GM08714 (cell line): ENCODE measurements at regions not wholly inside any gene's neighbourhood (a gene's known extent, or its start where the extent isn't known, plus 50 kb on each side); places are given as distances from the start of the nearest gene placed in this dataset.
"Not testable (repeated sequence)": the region's sequence is repeated elsewhere in the genome, so short reads cannot be mapped to it uniquely, and the experiment has no call there.

Experiments used
- H3K4me3 ChIP-seq: fragments of 200-500 bp; sonication (Bioruptor generic); 2 replicates; pipeline ENCODE4 v1.5.1; 2014; ENCODE audit warnings: mild to moderate bottlenecking, low read length, inconsistent platforms
- ZNF274 ChIP-seq: IDR thresholded peaks from 2 replicates; pipeline ENCODE4 v1.6.1; 2012; ENCODE audit warnings: mild to moderate bottlenecking, low read depth, low read length

GRCh38 chr1:117695796-117696490 lies 90.1 kb downstream of the TENT5C start:
- TF ChIP-seq ZNF274: no peak
- no peak overlapping the region for H3K4me3 ChIP-seq

- TF ChIP-seq ZNF274: no peak
- no peak overlapping the region for H3K4me3 ChIP-seq
These were observed 90.7 kb downstream of the TENT5C start for GRCh38 chr1:117696561-117696960.

- no peak for TF ChIP-seq ZNF274
- H3K4me3 ChIP-seq: no peak overlapping the region
These were observed 91.5 kb downstream of the TENT5C start for GRCh38 chr1:117697220-117697781.

GRCh38 chr1:117698398-117699160 lies 92.7 kb downstream of the TENT5C start:
- H3K4me3 ChIP-seq: no peak overlapping the region
- TF ChIP-seq ZNF274: no peak

GRCh38 chr1:117699953-117700352 lies 94.1 kb downstream of the TENT5C start:
- H3K4me3 ChIP-seq: no peak overlapping the region
- no peak for TF ChIP-seq ZNF274

GRCh38 chr1:117702654-117703053 lies 96.8 kb downstream of the TENT5C start:
- no peak for TF ChIP-seq ZNF274
- no peak overlapping the region for H3K4me3 ChIP-seq

- TF ChIP-seq ZNF274: no peak
- H3K4me3 ChIP-seq: no peak overlapping the region
These were observed 101.5 kb downstream of the TENT5C start for GRCh38 chr1:117707371-117707770.

GRCh38 chr1:117708323-117709248 lies 102.7 kb downstream of the TENT5C start:
- no peak overlapping the region for H3K4me3 ChIP-seq
- no peak for TF ChIP-seq ZNF274

- no peak overlapping the region for H3K4me3 ChIP-seq
- no peak for TF ChIP-seq ZNF274
These were observed 103.4 kb downstream of the TENT5C start for GRCh38 chr1:117709249-117709691.

GRCh38 chr1:117710710-117711109 lies 104.9 kb downstream of the TENT5C start:
- TF ChIP-seq ZNF274: no peak
- no peak overlapping the region for H3K4me3 ChIP-seq

- TF ChIP-seq ZNF274: no peak
These were observed 106.8 kb downstream of the TENT5C start for GRCh38 chr1:117712621-117713020.

GRCh38 chr1:117714546-117714945 lies 108.7 kb downstream of the TENT5C start:
- no peak overlapping the region for H3K4me3 ChIP-seq
- no peak for TF ChIP-seq ZNF274

More at GRCh38 chr1:117712621-117713020, 106.8 kb downstream of the TENT5C start:
- H3K4me3 ChIP-seq: no peak overlapping the region

- not testable (repeated sequence) for H3K4me3 ChIP-seq
These were observed 110.2 kb downstream of the TENT5C start for GRCh38 chr1:117716030-117716429.

- H3K4me3 ChIP-seq: not testable (repeated sequence)
These were observed 112.1 kb downstream of the TENT5C start for GRCh38 chr1:117717980-117718379.

- H3K4me3 ChIP-seq: not testable (repeated sequence)
These were observed 112.7 kb downstream of the TENT5C start for GRCh38 chr1:117718596-117718995.
